Omental fat pad (tissue), 3 donors: ENCODE measurements at regions not wholly inside any gene's neighbourhood (a gene's known extent, or its start where the extent isn't known, plus 50 kb on each side); places are given as distances from the start of the nearest gene placed in this dataset.

Source experiments
- ATAC-seq: fragments of 150-250 bp; one replicate; pipeline ENCODE4 v1.9.1; 2016; ENCODE audit warnings: mild to moderate bottlenecking, moderate library complexity; ENCODE audit not compliant: low FRiP score
- DNase-seq: peaks from one replicate; pipeline ENCODE4 v3.0.0-alpha.2; 2019; ENCODE audit warnings: low spot score
- TF ChIP-seq, protein P1 (sequence below), 3 donors: fragments of 450-650 bp; IDR thresholded peaks; one replicate each; pipeline ENCODE4 v1.5.1; 2016 to 2017; ENCODE audit warnings: antibody characterized with exemption in 3 of 3, mild to moderate bottlenecking in 3 of 3, moderate library complexity in 2 of 3

DNA sequence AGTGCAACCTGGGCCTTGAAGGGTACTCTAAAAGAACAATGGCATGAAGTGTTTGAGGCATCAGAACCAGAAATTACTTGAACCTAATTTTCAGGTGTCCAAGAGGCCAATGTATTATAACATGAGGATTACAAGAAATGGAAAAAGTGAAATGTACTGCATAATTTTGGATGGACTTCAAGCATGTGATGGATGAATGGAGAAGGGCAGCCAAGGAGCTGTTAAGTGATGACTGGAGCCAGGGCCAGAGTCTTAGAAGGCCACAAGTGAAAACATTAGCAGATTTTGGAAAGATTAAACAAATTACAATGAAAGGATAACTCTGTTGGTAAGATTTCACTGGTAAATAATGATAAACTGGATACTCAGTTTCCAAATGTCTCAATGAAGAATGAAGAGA is 738.2 kb downstream of the CD109 start:
- ATAC-seq = no peak
- no peak for DNase-seq
- TF ChIP-seq, protein P1, sequence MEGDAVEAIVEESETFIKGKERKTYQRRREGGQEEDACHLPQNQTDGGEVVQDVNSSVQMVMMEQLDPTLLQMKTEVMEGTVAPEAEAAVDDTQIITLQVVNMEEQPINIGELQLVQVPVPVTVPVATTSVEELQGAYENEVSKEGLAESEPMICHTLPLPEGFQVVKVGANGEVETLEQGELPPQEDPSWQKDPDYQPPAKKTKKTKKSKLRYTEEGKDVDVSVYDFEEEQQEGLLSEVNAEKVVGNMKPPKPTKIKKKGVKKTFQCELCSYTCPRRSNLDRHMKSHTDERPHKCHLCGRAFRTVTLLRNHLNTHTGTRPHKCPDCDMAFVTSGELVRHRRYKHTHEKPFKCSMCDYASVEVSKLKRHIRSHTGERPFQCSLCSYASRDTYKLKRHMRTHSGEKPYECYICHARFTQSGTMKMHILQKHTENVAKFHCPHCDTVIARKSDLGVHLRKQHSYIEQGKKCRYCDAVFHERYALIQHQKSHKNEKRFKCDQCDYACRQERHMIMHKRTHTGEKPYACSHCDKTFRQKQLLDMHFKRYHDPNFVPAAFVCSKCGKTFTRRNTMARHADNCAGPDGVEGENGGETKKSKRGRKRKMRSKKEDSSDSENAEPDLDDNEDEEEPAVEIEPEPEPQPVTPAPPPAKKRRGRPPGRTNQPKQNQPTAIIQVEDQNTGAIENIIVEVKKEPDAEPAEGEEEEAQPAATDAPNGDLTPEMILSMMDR (IDR thresholded peaks at IDR 0.05) = no peak

DNA sequence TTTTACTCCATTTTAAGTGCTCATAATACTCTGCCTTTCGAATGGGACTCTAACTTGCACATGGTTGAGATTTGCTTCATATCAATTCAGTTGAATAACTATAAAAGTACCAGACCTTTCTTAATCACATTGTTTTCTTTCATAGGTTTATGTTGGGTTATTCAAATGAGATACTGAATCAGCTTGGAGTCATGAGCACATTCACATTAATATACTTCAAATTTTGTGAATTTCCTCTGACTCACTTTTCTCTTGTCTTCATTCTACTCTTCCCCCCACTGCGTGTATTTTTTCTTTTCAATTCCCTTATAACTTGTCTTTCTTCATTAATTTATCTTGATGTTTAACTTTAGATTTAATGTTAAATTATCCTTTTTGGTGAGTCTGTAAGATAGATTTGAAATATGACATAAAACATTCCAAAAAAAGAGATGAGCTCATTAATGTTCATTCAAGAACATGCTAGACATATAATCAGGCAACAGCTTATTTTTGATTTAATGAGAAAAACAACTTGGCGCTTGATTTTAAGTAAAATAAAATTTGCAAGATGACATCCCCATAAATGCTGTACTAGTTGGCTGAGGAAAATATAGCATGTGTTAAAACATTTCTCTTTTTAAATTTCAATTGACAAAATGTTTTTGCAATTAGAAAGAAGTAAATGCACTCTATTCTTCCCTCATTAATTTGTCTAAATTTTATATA is 736.0 kb downstream of the CD109 start:
- ATAC-seq (no peak), DNase-seq (no peak)
- TF ChIP-seq, protein P1 (IDR thresholded peaks at IDR 0.05) = no peak

DNA sequence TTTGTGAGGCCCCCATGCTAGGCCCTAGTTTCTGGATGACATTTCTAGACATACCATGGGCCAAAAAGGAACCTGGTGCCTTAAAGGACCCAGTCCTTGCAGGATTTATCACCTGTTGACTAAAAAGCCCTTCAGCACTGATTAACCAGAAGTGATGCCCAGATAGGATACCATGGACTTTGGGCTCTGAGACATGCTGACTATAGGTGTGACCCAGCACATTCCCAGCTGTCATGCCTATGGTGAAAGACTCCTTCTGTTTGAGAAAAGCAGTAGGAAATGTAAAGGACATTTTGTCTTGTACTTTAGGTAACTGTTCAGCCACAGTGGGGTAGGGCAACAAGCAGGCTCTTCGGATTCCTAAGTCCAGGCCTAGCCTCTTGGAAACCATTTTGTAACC is 724.2 kb downstream of the CD109 start:
- DNase-seq = no peak
- no peak for ATAC-seq
- TF ChIP-seq, protein P1 (IDR thresholded peaks at IDR 0.05) = no peak

DNA sequence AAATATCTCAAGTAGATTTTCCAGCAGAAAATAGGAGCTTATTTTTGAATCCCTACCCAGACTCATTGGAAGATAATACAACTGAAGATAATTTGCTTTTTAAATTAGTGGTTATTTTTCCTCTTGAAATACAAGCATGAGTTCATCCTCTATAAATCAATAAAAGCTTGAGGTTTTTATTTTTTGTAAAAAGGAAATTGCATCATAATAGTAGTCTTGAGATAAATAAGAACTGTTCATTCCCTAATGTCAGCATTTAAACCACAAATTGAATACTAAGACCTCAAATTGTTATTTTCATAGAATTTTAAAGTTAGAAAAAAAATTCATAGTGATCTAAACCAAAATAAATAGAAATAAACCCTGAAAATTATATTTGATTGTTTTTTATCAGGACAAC is 719.1 kb downstream of the CD109 start:
- no peak for ATAC-seq
- TF ChIP-seq, protein P1 (IDR thresholded peaks at IDR 0.05) = no peak
- DNase-seq = no peak

DNA sequence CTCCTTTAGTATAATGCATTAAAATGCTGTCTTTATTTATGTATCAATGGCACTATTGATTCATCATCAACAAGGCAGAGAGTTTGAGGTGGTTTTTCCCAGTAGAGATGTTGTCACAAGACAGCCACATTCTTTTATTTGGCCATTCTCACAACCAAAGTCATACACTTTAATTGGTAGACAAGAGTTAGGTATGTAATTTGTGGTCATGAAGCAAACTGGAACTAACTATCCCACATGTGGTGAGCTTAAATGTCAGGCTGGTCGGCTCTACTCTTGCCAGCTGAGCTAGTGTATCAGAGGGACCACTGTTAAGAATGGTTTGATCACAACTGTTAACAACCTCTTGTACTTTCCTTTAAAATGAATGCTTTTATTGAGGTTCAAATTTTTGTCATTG is 714.6 kb downstream of the CD109 start:
- TF ChIP-seq, protein P1 (IDR thresholded peaks at IDR 0.05) = no peak
- DNase-seq = no peak
- no peak for ATAC-seq

DNA sequence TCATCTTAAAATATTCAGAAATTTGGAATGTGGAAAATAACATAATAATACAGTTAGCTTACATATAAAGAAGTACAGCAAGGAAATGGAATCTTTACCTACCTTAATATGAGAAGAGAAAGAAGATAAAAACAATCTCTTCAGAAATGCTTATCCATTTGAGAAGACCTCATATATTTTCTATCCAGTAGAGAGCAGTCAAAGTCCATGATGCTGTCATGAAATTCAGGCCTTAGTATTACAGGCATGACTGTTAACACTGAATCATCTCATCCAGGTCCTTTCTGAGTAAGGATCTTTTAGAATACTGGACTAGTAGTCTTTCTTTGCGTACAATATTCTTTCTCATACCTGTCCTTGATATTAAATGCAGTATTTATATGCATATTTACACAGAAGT is 713.4 kb downstream of the CD109 start:
- TF ChIP-seq, protein P1 (IDR thresholded peaks at IDR 0.05) = no peak
- DNase-seq (no peak), ATAC-seq (peak; percentile 76)

DNA sequence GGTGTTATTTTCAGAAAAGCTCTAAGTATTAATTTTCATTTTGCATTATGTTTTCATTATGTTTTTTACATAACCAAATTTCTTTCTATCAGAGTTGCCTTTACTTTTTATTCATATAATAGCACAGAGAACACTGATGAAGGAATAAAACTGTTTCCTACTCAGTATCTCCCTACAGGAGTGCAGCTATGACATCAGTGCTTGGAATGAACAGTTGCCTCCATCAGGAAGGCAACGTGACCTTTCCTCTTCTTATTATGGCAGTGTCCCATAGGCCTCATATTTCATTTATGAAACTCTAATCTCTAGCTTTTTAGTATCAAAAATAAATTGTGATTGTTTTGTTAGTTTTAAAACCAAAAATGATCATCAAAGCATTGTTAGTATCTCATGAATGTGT is 712.8 kb downstream of the CD109 start:
- TF ChIP-seq, protein P1 (IDR thresholded peaks at IDR 0.05) = no peak
- DNase-seq (no peak), ATAC-seq (no peak)
